ENCODE measurements at regions not wholly inside any gene's neighbourhood (a gene's known extent, or its start where the extent isn't known, plus 50 kb on each side); places are given as distances from the start of the nearest gene placed in this dataset.
A peak's percentile ranks its signal among the peaks of the same experiment; 100 is the strongest.

GRCh38 chr11:32161293-32161692 lies 70.4 kb downstream of the RCN1 start:
- Histone ChIP-seq H3K9ac (no peak overlapping the region), H3K27me3 (ENCODE audit: insufficient read depth, low read depth) (no peaks in the 10 kb centered on the region), H3K4me1 (ENCODE audit: low read depth, poor library complexity, severe bottlenecking) (peaks cover 23% of the 10 kb centered on the region), H3K4me2 (peak overlapping the region; percentile 94; the same call in 1 of the 2 replicates), H3K27ac (peak overlapping the region; percentile 66; the same call in 1 of the 2 replicates), H4K20me1 (ENCODE audit: insufficient read depth) (no peaks in the 10 kb centered on the region), H2AFZ (ENCODE audit: low read depth) (0 out of 2 replicates have a peak overlapping the region, but pooled peaks have one; percentile 63), H3K36me3 (ENCODE audit: insufficient read depth) (no peaks in the 10 kb centered on the region), H3K79me2 (ENCODE audit: insufficient read depth, low read depth) (no peaks in the 10 kb centered on the region), H3K4me3 (IDR thresholded peaks at IDR 0.05; ENCODE audit: insufficient read depth, low read depth, low read length) (no peak overlapping the region)
- TF ChIP-seq CTCF (conservative IDR thresholded peaks at IDR 0.05; ENCODE audit: low read depth, low read length) = no peak

- Histone ChIP-seq H3K27ac (peak overlapping the region; percentile 66), H3K4me3 (IDR thresholded peaks at IDR 0.05; ENCODE audit: insufficient read depth, low read depth, low read length) (no peak overlapping the region), H3K4me2 (peak overlapping the region; percentile 94), H2AFZ (ENCODE audit: low read depth) (peak overlapping the region; percentile 63; the same call in 1 of the 2 replicates), H3K79me2 (ENCODE audit: insufficient read depth, low read depth) (no peaks in the 10 kb centered on the region), H3K9ac (peak overlapping the region; percentile 34; the same call in 1 of the 2 replicates), H4K20me1 (ENCODE audit: insufficient read depth) (no peaks in the 10 kb centered on the region), H3K4me1 (ENCODE audit: low read depth, poor library complexity, severe bottlenecking) (peaks cover 23% of the 10 kb centered on the region), H3K36me3 (ENCODE audit: insufficient read depth) (no peaks in the 10 kb centered on the region), H3K27me3 (ENCODE audit: insufficient read depth, low read depth) (no peaks in the 10 kb centered on the region)
- no peak for TF ChIP-seq CTCF (conservative IDR thresholded peaks at IDR 0.05; ENCODE audit: low read depth, low read length)
Measured at GRCh38 chr11:32162351-32162750, 71.5 kb downstream of the RCN1 start.

- 0 out of 2 replicates have a peak overlapping the region, but pooled peaks have one; percentile 66 for H3K27ac ChIP-seq
- no peaks in the 10 kb centered on the region for H3K79me2 ChIP-seq (ENCODE audit: insufficient read depth, low read depth)
- H4K20me1 ChIP-seq (ENCODE audit: insufficient read depth) = no peaks in the 10 kb centered on the region
- peak overlapping the region; percentile 94; the same call in 1 of the 2 replicates for H3K4me2 ChIP-seq
- H3K4me3 ChIP-seq (IDR thresholded peaks at IDR 0.05; ENCODE audit: insufficient read depth, low read depth, low read length) = no peak overlapping the region
- H3K36me3 ChIP-seq (ENCODE audit: insufficient read depth) = no peaks in the 10 kb centered on the region
- H3K4me1 ChIP-seq (ENCODE audit: low read depth, poor library complexity, severe bottlenecking) = peaks cover 23% of the 10 kb centered on the region
- no peak for TF ChIP-seq CTCF (conservative IDR thresholded peaks at IDR 0.05; ENCODE audit: low read depth, low read length)
- no peaks in the 10 kb centered on the region for H3K27me3 ChIP-seq (ENCODE audit: insufficient read depth, low read depth)
- H3K9ac ChIP-seq = peak overlapping the region; percentile 34; the same call in 1 of the 2 replicates
- H2AFZ ChIP-seq (ENCODE audit: low read depth) = peak overlapping the region; percentile 63
Measured at GRCh38 chr11:32162906-32163305, 72.0 kb downstream of the RCN1 start.

GRCh38 chr11:32163557-32163956 lies 72.7 kb downstream of the RCN1 start:
- H3K4me2 ChIP-seq = peak overlapping the region; percentile 94; the same call in 1 of the 2 replicates
- no peaks in the 10 kb centered on the region for H3K36me3 ChIP-seq (ENCODE audit: insufficient read depth)
- no peak overlapping the region for H3K4me3 ChIP-seq (IDR thresholded peaks at IDR 0.05; ENCODE audit: insufficient read depth, low read depth, low read length)
- no peak overlapping the region for H3K9ac ChIP-seq
- no peak overlapping the region for H3K27ac ChIP-seq
- H3K4me1 ChIP-seq (ENCODE audit: low read depth, poor library complexity, severe bottlenecking) = peaks cover 23% of the 10 kb centered on the region
- no peak for TF ChIP-seq CTCF (conservative IDR thresholded peaks at IDR 0.05; ENCODE audit: low read depth, low read length)
- no peaks in the 10 kb centered on the region for H3K79me2 ChIP-seq (ENCODE audit: insufficient read depth, low read depth)
- H3K27me3 ChIP-seq (ENCODE audit: insufficient read depth, low read depth) = no peaks in the 10 kb centered on the region
- H2AFZ ChIP-seq (ENCODE audit: low read depth) = peak overlapping the region; percentile 50
- H4K20me1 ChIP-seq (ENCODE audit: insufficient read depth) = no peaks in the 10 kb centered on the region
